Stomach smooth muscle (tissue), 2 donors: ENCODE measurements at regions not wholly inside any gene's neighbourhood (a gene's known extent, or its start where the extent isn't known, plus 50 kb on each side); places are given as distances from the start of the nearest gene placed in this dataset.

ENCODE experiments used
- H3K27ac ChIP-seq: one replicate; pipeline ENCODE4 v1.7.0; 2013; ENCODE audit warnings: mild to moderate bottlenecking, low read length, inconsistent platforms
- H3K27me3 ChIP-seq, 2 donors: one replicate each; pipeline ENCODE4 v1.7.0; 2013; ENCODE audit warnings: low read length in 2 of 2; ENCODE audit not compliant: insufficient read depth in 2 of 2, control insufficient read depth in 1 of 2
- H3K36me3 ChIP-seq, 2 donors: one replicate each; pipeline ENCODE4 v1.7.0; 2013; ENCODE audit warnings: low read length in 2 of 2; ENCODE audit not compliant: control insufficient read depth in 2 of 2, insufficient read depth in 2 of 2
- H3K4me1 ChIP-seq: one replicate; pipeline ENCODE4 v1.7.0; 2013; ENCODE audit warnings: low read length; ENCODE audit not compliant: control insufficient read depth, insufficient read depth
- H3K4me3 ChIP-seq, 2 donors: one replicate each; pipeline ENCODE4 v1.7.0; 2013; ENCODE audit warnings: low read length in 2 of 2
- H3K9ac ChIP-seq, 2 donors: one replicate each; pipeline ENCODE4 v1.7.0; 2013; ENCODE audit warnings: low read length in 2 of 2, mild to moderate bottlenecking in 1 of 2
- H3K9me3 ChIP-seq, 2 donors: one replicate each; pipeline ENCODE4 v1.7.0; 2013; ENCODE audit warnings: low read length in 2 of 2; ENCODE audit not compliant: control insufficient read depth in 2 of 2
- donor health status: healthy.
- donor health status: Pancreatic carcinoma.

DNA sequence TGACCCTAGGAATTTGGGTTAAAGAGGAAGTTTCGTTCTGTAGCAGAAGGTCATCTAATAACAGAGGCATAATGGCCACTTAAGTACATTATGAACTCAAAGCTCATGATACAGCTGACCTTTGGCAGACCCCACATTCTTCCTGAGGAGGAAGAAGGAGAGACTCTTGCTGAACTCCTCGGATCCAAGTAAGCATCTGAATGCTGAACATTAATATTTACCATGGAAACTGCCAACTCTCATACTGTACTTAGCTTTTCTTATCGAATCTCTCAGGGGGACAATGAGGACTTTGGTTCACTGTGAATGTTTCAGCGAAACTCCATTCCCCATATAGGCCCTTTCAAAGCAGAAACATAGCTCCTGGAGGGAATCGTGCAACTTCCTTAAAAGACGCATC is 781.4 kb upstream of the GYPC start:
- no peak overlapping the region for H3K27ac ChIP-seq
- H3K27me3 ChIP-seq = no peaks in the 10 kb centered on the region
- no peak overlapping the region for H3K4me3 ChIP-seq
- no peaks in the 10 kb centered on the region for H3K36me3 ChIP-seq
- H3K4me1 ChIP-seq = no peaks in the 10 kb centered on the region
- peaks cover 0 to 4% of the 10 kb centered on the region in 2 donors for H3K9me3 ChIP-seq
- H3K9ac ChIP-seq = no peak overlapping the region

DNA sequence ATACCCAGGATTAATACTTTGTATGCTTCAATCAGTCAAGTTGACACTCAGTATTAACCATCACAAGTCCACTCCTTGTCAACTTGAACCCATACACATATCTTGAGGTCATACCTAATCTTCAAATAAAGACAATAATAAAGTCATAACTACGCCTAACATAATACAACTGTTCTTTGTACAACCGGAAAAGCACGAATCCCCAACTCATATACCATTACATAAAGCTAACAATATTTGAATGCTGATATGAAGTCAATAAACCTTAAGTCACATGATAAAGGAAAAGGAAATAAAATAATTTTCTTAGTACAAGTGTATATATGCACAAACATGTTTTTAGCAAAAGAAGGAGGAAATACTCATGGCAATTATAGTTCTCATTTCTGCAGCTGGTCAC is 770.6 kb upstream of the GYPC start:
- no peaks in the 10 kb centered on the region for H3K36me3 ChIP-seq
- no peak overlapping the region for H3K4me3 ChIP-seq
- peaks cover 0 to 15% of the 10 kb centered on the region in 2 donors for H3K9me3 ChIP-seq
- H3K4me1 ChIP-seq = no peaks in the 10 kb centered on the region
- H3K9ac ChIP-seq = no peak overlapping the region
- no peak overlapping the region for H3K27ac ChIP-seq
- no peaks in the 10 kb centered on the region for H3K27me3 ChIP-seq

DNA sequence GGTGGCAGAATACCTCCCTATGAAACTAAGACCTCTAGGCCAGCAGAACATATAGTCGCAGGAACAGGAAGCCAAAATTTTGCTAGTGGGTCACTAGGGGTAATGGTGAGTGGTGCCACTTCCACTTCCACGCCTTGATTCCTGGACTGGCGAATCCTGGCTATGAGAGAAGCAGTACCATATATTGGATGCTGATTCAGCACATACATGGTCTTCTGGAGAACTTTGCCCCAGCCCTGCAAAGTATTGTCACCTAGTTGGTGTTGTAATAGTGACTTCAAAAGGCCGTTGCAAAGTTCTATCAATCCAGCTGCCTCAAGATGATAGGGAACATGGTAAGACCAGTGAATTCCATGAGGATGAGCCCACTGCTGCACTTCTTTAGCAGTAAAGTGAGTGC is 769.8 kb upstream of the GYPC start:
- H3K27me3 ChIP-seq = no peaks in the 10 kb centered on the region
- no peak overlapping the region for H3K9ac ChIP-seq
- no peak overlapping the region for H3K27ac ChIP-seq
- no peaks in the 10 kb centered on the region for H3K36me3 ChIP-seq
- no peaks in the 10 kb centered on the region for H3K4me1 ChIP-seq
- H3K4me3 ChIP-seq = no peak overlapping the region
- H3K9me3 ChIP-seq = peaks cover 0 to 15% of the 10 kb centered on the region in 2 donors

DNA sequence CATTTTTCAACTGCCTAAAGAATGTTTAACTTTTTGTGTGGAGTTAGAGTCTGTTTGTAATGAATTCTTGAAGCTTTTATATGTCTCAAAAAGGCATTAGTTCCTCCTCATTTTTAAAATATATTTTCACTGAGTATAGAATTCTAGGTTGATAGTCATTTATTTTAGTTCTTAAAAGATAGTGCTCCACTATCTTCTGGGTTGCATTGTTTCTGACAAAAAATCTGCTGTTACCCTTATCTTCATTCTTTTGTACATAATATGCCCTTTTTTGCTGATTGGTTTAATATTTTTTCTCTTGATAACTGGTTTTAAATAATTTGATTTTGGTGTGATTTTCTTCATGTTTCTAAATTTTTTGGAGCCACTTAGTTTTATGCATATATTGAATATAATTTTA is 754.7 kb upstream of the GYPC start:
- Histone ChIP-seq H3K4me3 (no peak overlapping the region), H3K27me3 (no peaks in the 10 kb centered on the region), H3K36me3 (no peaks in the 10 kb centered on the region), H3K27ac (no peak overlapping the region), H3K9me3 (no peaks in the 10 kb centered on the region), H3K9ac (no peak overlapping the region), H3K4me1 (no peaks in the 10 kb centered on the region)

DNA sequence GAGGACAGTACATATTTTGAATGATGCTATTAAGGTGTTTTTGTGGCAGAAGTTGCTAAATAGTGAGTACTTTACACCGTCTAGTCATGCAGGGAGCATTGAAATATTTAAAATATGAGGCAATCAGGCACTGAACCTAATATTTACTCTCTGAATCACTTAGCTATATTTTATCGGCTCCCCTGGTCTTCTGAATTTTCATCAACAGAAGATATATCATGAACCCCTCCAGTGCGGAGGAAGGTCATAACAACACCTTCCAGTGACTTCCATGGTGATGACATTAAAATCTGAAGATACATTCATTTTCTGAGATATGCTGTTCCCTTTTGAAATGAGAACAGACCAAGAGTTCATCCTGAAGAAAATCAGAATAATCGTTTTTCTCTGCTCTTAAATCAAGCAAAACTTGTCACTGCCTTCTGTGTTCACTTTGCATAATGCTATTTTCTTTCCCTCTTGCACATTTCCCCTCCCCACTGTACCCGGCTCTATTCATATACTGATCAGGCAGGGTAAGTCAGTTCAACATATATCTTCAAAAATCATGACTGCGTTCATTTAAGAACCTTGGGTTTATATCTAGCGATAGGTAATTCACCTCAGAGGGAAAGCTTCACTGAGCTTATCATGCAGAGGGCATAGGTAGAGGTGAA is 729.9 kb upstream of the GYPC start:
- Histone ChIP-seq H3K9me3 (no peaks in the 10 kb centered on the region), H3K36me3 (no peaks in the 10 kb centered on the region), H3K4me1 (no peaks in the 10 kb centered on the region), H3K9ac (no peak overlapping the region), H3K4me3 (no peak overlapping the region), H3K27ac (no peak overlapping the region), H3K27me3 (no peaks in the 10 kb centered on the region)

DNA sequence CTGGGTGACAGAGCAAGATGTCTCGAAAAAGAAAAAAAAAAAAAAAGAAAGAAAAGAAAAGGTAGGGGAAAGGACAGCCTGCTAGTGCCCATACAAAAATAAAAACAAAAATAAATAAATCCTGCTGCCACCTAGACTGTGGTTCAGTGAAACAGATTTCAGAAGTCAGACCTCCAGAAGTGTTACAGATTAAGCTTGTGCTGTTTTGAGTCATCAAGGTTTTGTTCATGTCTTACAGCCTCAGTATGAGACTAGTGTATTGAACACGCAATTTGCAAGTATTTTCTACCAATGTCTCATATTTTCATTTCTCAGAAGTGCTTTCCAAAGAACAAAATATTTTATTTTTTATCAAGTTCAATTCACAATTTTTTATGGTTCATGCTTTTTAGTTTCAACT is 720.4 kb upstream of the GYPC start:
- H3K9ac ChIP-seq = no peak overlapping the region
- H3K27me3 ChIP-seq = no peaks in the 10 kb centered on the region
- no peak overlapping the region for H3K4me3 ChIP-seq
- no peak overlapping the region for H3K27ac ChIP-seq
- no peaks in the 10 kb centered on the region for H3K9me3 ChIP-seq
- no peaks in the 10 kb centered on the region for H3K4me1 ChIP-seq
- no peaks in the 10 kb centered on the region for H3K36me3 ChIP-seq

DNA sequence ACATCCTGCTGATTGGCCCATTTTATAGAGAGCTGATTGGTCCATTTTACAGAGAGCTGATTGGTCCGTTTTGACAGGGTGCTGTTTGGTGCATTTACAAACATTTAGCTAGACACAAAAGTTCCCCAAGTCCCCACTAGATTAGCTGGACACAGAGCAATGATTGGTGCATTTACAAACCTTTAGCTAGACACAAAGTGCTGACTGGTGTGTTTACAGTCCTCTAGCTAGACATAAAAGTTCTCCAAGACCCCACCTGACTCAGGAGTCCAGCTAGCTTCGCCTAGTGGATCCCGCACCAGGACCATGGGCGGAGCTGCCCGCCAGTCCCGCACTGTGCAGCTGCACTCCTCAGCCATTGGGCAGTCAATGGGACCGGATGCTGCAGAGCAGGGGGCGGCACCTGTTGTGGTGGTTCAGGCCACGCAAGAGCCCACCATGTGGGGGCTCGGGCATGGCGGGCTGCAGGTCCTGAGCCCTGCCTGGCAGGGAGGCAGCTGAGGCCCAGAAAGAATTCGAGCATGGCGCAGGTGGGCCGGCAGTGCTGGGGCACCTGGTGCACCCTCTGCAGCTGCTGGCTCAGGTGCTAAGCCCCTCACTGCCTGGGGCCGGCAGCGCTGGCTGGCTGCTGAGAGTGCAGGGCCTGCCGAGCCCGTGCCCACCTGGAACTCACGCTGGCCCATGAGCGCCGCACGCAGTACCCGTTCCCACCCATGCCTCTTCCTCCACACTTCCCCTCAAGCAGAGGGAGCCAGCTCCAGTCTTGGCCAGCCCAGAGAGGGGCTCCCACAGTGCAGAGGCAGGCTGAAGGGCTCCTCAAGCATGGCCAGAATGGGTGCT is 713.2 kb upstream of the GYPC start:
- H3K27ac ChIP-seq = no peak overlapping the region
- H3K27me3 ChIP-seq = no peaks in the 10 kb centered on the region
- no peak overlapping the region for H3K9ac ChIP-seq
- H3K4me3 ChIP-seq = no peak overlapping the region
- no peaks in the 10 kb centered on the region for H3K4me1 ChIP-seq
- peaks cover 3% of the 10 kb centered on the region in 2 donors for H3K9me3 ChIP-seq
- no peaks in the 10 kb centered on the region for H3K36me3 ChIP-seq

DNA sequence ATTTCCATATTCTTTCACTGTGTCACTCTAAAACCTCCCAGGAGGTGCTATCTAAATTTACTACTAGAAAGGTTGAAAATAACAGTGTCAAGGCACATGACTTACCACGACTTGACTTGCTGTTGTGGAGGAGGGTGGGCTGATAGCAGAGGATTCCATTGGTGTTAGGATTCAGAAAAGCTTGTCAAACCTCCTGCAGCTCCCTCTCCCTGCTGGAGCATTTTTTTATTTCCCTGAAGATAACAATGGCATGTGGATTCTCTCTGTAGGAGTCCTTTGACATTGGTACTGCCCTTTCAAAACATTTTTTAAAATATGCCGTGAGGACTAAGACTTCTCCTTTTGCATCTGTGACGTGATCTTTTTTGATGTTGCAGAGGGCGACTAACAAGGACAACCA is 696.9 kb upstream of the GYPC start:
- Histone ChIP-seq H3K4me1 (no peaks in the 10 kb centered on the region), H3K36me3 (no peaks in the 10 kb centered on the region), H3K4me3 (no peak overlapping the region), H3K9ac (no peak overlapping the region), H3K27me3 (no peaks in the 10 kb centered on the region), H3K9me3 (peaks cover 1 to 3% of the 10 kb centered on the region in 2 donors), H3K27ac (no peak overlapping the region)

DNA sequence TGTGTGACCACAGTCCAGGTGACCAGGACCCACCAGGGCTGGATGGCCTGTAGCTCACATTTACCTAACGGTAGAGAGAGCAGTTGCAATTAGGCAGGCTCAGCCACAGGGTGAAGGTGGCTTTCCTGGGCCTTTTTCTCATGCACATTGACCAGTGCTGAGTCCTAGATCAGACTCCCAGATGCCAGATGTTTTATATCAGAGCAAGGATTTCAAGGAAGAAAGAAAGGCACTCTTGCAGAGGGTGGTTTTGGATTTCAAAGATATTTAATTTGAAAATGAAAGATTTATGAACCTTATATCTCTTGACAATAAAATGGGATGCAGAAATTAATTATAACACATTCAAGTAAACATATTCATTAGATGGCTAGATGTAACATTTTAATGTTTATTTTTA is 694.2 kb upstream of the GYPC start:
- no peak overlapping the region for H3K9ac ChIP-seq
- no peaks in the 10 kb centered on the region for H3K9me3 ChIP-seq
- no peaks in the 10 kb centered on the region for H3K4me1 ChIP-seq
- no peaks in the 10 kb centered on the region for H3K36me3 ChIP-seq
- H3K27me3 ChIP-seq = no peaks in the 10 kb centered on the region
- H3K4me3 ChIP-seq = no peak overlapping the region
- H3K27ac ChIP-seq = no peak overlapping the region

DNA sequence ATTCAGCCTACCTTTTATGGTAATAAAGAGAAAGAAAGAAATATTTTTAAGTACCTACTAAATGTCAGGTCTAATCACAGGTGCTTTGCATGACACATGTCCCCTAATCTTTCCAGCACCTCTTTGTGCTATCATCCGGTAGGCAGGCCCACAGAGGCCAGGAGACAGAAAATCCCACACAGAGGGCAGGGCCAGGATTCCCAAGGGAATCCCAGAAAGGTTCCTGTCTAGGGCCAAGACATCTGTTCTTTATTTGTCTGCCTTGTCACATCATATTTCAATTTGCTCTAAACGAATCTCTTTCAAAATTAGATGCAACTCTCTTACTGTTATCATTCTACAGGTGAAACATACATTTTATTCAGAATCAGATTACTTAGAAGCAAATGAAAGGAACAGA is 676.1 kb upstream of the GYPC start:
- no peak overlapping the region for H3K27ac ChIP-seq
- H3K36me3 ChIP-seq = no peaks in the 10 kb centered on the region
- no peaks in the 10 kb centered on the region for H3K9me3 ChIP-seq
- no peak overlapping the region for H3K9ac ChIP-seq
- no peaks in the 10 kb centered on the region for H3K4me1 ChIP-seq
- H3K27me3 ChIP-seq = no peaks in the 10 kb centered on the region
- H3K4me3 ChIP-seq = no peak overlapping the region

DNA sequence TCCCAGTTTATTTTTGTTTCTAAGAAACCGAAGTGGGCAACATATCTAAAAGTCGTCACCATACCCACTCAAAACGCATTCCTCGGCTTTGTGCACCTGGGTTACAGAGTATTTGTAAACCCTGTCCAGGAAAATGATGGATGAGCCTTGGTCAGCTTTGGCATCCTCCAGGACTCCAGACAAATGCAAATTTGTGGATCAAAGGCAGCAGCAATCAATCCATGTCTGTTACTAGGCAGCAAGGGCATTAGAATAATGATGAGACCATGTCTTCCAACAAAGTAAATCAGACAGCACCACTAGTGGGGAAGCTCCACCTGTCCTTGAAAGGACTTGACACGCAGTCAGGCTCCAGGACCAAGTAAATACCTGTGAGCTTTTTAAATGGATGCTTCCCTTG is 672.6 kb upstream of the GYPC start:
- Histone ChIP-seq H3K27me3 (no peaks in the 10 kb centered on the region), H3K36me3 (no peaks in the 10 kb centered on the region), H3K9ac (no peak overlapping the region), H3K27ac (no peak overlapping the region), H3K9me3 (no peaks in the 10 kb centered on the region), H3K4me3 (no peak overlapping the region), H3K4me1 (no peaks in the 10 kb centered on the region)
